HPDE6-E6E7 (cell line): ENCODE measurements at regions not wholly inside any gene's neighbourhood (a gene's known extent, or its start where the extent isn't known, plus 50 kb on each side); places are given as distances from the start of the nearest gene placed in this dataset.

Experiments
- DNase-seq: peaks from one replicate; pipeline ENCODE4 v3.0.0; 2011; ENCODE audit warnings: missing footprints; ENCODE audit errors: extremely low spot score

DNA sequence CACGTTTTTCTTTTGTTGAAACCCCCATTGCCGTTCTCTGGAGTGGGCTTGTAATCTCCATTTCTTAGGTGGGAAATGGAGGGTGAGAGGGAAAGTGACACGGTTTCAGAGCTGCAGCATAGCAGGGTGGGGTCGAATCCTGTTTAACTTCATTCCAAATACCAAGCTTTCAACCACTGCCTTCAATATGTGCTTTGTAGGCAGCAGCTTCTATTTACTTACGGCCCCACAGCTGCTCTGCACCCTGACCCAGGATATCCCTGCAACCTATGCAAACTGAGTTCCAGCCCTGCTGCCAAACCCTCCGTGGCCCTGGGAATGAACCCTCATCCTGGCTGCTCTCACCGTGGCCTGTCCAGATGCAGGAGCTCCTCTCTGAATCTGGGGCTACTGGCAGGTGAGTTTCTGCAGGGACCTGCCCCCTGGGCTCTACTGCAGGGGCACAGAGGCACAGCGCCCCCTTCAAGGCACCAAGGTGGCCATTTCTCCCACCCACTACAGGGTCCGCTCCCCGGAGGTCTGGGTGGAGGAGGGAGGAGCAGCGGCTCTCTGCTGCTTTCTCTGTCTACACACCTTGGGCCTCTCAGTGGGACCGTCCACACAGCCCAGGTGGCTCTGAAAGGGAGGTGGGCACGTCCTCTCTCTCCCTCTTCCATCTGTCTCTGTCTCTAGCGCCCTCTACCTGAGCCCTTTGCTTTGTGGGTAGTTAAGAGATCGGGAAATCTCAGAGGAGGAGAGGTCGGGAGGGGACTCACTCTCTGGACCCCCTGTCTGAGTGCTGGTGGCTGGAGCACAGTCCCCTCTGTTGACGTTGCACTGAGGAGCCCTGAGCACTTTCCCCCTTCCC is 279.1 kb downstream of the BRD1 start:
- DNase-seq: no peak

DNA sequence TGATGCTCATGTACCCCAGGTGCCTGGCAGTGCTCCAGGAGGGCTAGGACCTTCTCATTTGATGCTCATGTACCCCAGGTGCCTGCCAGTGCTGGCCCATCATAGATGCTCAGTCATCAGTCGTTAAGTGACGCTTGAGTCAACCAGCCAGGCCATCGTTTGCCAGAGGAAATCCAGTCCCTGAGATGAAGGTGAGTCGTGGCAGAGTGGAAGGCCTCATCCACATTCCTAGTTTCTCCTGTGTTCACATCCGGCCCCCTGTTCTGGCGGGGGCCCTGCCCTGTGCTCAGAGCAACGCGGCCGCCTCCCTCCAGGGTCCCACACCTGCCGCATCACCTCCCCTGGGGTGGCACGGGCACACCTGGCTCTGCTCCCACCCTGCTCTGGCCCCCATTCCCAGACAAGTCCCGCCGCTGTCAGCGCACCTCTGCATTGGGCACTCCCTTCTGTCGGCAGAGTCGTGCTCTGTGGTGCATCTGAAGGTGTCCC is 279.9 kb downstream of the BRD1 start:
- no peak for DNase-seq

DNA sequence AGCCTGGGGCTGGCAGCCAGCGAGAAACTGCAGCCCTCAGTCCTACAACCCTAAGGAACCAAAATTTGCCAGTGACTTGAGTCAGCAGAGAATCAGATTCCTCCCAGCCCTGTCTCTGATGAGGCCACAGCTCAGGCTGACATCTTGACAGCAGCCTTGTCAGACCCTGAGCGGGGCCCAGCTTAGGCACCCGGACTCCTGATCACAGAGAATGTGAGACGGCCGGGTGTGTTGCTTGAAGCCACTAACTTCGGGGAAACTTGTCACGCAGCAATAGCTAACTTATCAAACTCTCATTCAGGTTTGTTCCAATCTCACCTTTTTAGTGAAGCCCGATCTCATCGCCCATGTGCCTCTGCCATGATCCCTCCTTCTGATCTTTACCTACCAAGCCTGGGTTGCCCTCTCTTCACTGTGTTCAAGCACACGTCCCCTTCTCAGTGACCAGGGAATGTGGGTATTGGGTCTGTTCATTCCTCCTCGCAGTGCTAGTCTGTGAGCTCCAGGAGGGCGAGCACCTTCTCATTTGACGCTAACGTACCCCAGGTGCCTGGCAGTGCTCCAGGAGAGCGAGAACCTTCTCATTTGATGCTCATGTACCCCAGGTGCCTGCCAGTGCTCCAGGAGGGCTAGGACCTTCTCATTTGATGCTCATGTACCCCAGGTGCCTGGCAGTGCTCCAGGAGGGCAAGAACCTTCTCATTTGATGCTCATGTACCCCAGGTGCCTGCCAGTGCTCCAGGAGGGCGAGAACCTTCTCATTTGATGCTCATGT is 280.7 kb downstream of the BRD1 start:
- DNase-seq: no peak

DNA sequence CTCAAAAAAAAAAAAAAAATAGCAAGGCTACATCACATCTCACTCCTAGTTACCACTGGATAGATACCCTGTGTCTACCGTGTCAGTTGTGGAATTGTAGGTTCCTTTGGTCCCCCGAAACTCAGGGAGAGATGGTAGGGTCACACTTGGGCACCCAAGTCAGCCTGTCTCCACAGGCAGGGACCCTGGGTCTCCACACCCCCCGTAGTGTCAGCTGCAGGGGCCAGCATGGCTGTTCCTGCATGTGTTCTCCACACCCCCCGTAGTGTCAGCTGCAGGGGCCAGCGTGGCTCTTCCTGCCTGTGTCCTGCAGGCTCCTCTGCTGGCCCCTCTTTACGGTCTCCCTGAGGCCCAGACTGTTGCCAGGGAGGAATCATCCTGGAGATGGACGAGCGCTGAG is 282.1 kb downstream of the BRD1 start:
- DNase-seq: no peak

DNA sequence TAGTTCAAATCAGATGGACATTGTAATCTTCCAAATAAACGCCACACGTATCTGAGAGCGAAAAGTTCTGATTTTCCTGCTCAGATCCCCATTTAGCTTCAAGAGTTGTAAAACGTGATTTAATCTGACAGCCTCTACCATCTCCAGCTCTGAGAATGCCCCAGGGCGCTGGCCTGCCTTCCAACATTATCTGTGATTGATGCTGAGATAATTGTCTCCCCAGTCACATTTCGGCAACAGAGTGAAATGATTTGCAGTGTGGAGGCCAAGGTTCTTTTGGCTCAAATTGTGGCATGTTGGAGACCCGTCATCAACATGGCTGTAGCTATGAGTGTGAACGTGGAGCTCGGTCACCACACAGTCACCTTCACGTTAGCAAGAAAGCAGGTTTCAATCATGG is 283.4 kb downstream of the BRD1 start:
- DNase-seq: no peak

DNA sequence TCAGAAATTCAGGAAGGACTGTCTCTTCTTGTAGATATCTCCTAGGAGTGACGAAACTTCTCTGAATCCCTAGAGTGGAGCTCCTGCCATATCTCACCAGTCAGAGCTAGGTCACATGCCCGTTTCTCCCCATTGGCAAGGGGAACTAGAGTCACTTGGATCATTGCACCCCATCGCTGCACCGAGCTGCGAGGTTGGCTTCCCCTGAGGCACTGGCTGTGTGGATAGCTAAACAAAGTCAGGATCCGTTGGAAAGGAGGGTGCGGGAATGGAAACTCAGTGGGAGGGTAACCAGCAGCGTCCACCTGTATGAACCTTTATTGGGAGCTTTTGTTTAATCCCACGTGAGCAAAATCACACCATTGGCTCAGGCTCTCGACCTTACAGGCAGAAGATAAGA is 283.8 kb downstream of the BRD1 start:
- no peak for DNase-seq

DNA sequence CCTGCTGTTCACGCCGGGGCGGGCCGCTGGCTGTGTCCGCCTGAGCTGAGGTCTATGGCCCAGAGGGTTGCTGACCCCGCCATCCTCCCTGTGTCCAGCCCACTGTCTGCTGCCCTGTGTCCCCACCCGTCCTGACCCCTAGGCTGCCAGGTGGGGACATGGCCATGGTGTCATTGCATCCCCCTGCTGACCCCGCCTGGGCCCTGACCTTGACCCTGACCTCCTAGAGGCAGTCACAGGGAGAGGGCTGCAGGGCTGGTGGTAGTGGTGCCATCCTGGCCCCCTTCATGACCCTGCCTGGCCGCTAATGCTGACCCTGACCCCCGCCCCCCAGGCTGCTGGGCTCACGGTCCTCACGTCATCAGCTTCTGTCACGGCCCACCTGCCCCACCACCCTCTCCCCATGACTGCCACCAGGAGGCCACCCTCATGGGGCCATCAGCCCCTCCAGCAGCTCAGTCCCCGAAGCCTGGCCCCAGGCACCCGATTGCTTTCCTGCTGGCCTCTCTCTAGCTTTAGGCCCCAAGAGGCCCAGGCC is 285.9 kb downstream of the BRD1 start:
- DNase-seq: no peak

DNA sequence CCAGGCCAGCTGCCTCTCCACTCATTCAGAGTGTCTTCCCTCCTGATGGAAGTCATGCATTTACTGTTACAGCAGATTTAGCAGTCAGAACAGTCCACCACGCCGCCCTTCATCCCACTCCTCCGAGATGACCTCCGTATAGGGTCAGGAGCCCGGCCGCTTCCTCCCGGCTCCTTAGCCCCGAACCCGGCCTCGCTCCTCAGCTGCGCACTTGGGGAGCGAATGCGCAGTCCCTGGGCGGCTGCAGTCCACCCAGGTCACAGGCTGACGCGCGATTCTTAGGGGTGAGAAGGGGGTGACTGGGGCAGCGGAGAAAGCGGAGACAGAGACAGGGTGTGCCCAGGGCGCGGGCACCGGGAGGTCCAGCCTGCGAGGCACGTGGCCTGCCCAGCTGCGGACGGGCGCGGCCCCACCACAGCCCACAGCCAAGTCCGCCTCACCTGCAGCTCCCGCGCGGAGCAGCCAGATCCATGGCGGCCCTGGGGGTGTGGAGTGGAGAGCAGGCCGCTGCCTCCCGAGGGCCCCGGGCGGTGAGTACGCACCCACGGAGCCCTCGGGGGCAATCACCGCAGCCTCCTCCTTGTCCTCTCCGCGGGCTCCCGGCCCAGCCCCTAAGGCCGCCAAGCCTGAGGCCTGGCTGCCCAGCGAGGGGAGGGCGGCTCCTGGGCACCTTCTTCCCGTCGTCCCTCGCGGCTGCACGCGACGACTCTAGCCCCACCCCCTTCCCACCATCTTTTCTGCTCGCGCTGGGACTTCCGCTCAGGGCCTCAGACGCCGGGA is 286.6 kb downstream of the BRD1 start:
- no peak for DNase-seq

DNA sequence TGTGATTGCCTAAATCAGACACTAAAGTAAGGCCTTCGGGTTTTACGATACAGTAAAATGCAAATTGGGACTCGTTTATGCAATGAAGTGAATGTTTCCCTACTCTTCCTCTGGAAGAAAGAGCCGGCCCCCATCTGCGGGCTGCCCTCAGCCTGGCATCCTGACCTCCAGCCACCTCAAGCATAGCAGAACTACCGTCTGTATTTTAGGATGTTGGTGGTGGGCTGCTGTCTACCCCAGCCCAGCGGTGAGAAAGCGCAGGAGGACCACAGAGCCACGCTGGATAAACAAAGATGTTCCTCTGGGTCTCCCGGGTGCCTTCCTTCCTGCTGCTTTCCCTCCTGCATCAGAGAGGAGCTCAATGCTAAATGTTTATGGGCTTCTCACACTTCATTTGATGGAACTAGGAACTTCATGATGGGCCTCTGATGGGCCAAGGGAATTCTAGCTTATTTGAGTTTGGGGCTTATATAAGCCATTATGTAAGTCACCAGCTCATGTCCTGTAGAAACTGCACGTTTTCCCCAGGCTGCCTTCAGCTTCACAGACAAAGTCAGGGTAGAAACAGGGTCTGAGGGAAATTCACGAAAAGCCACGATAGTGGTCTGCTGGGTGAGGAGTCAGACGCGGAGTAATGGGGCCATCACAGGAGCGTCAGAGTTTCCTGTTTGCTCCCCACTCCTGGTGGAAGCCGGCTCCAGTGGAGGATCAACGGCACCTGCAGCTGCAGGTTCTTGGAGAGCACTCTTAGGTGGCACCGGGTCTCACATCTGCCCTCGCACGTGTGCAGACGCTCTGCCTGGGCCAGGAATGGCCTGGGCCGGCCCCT is 287.4 kb downstream of the BRD1 start:
- DNase-seq: no peak

DNA sequence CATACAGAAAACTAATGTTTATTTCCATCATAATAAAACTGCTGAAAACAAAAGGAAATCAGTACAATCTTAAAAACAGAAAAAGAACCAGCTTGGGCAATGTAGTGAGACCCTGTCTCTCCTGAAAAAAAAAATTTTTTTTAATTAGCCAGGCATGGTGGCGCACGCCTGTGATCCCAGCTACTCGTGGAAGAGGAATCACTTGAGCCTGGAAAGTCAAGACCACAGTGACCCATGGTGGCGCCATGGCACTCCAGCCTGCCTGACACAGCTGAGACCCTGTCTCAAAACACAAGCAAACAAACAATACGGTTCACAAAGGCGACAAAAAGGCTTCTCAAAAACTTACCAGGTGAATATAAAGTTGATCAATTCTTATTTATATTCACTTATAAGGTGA is 289.7 kb downstream of the BRD1 start:
- no peak for DNase-seq

DNA sequence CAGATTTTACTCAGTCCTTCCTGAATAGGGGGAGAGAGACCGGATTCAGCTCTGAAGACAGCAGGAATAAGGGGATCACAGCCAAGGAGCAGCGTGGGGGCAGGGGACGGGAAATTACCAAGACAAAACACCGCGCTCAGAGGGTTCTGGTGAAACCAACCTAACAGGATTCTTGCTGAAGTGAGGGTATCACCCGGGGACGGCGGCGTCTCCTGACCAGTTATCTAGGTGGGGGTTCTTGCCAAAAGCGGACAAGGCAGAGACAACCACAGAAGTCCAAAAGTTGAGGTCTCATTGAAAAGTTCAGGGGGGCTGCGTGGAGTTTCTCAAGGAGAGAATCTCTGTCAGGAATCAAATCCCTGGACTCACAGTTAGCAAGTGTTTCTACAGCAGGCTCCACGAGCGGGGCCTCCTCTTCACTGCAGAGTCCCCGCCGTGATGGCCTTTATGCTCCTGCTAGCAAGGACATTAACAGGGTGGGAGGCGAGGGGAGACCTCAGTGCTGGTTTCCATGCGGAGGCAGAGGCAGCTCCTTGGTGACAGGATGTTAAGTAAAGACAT is 291.0 kb downstream of the BRD1 start:
- no peak for DNase-seq

DNA sequence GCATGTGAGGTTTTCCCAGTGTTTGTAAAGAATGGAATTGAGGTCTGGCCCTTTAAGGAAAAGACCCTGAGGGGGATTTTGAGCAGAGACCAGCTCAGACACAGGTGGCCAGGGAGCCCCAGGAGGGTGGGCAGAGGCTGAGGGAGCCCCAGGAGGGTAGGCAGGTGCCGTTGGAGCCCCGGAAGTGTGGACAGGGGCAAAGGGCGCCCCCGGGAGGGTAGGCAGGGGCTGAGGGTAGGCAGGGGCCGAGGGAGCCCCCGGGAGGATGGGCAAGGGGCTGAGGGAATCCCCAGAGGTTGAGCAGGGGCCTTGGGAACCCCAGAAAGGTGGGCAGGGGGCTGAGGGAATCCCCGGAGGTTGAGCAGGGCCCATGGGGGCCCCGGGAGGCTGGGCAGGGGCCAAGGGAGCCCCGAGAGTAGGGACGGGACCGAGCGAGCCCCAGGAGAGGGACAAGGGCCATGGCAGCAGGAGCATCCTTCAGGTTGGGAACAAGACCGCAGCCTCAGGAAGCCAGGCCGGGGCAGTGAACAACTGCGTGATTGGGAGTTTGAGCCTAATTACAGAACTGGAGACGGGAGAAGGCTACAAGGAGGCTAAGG is 292.0 kb downstream of the BRD1 start:
- no peak for DNase-seq

DNA sequence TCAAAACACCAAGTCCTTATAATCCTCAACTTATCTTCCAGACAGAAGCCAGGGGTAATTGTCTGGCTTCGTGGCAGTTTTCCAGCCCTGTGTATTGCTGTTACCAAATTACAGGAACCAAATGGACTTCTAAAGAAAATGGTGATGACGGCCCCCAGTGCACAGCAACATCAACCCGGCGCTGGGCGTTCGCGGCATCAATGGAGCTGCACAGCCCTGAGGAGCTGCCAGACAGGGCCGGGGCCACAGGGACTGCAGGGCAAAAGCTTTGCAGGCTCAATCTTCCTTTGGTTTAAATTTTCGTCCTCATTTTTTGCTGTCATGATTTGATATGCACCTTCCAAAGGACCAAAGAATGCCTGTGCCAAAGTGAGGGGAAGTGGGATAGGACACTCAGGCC is 292.5 kb downstream of the BRD1 start:
- no peak for DNase-seq

DNA sequence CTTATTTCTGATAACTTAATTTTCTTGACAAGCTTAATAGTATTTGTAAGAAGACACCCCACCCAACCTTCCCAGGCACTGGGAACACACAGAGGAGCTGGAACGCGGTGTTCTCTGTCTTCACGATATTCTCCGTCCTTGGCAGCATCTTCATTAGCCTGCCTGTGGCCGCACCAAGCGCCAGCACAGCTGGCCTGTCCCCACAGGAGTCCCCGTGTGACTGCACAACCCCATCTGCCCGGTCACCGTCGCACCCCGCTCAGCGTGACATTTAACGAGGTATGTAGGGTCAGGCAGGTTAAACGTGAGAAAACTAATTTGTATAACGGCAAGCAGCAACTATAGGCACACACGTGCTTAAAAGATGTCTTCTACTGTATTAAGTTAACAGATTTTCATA is 293.3 kb downstream of the BRD1 start:
- no peak for DNase-seq

DNA sequence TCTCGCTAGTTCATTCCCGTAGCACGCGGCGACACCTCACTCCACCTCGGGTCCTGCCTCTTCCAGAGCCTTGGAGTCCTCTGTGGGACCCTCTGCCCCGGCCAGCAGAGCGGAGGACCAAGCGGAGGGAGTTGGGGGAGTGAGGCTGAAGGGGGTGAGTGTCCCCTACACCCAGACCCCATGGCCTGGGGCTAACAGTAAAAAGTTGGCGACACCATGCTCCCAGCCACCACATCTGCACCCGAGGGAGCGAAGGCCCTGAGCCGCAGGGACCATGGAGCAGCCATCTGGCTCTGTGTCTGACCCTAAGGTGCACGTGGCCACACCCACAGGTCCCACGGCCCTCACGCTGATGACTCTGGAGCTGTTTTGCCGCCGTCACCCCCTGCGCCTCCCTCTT is 293.8 kb downstream of the BRD1 start:
- DNase-seq: no peak

DNA sequence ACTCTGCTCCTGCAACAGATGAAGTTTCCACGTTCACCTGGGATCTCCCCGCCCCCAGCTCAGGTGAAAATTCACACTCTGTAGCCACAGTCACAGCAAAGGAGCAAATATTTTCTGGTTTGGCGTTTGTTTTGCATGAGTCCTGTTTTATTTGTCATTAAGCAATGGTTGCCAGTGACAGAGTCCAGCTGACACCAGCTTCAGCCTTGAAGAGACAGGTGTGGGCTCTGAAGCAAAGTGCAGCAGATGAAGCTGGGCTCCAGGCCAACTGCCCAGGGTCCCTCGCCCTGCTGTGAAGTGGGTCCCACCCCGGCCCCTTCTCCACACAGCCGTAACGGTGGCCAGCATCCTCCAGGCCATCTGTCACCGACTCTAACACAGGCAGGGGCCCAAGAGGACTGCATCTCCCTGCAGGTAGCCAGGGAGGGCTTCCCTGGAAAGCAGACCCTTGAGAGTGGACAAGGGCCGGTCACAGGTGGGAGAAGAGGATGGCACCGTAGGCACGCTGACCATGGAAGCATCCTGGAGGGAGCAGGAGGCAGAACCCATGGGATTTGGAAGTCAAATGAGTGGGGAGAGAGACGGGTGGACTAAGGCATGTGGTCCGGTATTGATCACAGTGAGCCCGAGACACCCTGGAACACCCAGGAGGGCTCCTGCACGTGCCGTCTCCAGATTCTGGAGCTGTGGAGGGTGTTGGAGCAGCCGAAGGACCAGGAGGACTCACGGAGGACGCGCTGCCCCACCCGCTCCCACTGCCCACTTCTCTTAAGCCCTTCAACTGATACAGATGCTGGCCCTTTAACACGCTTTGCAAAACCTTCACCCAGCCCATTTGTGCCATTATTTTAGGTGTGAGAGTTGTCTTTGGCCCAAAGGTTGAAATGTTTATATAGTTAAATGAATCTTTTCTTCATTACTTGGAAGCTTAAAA is 294.5 kb downstream of the BRD1 start:
- DNase-seq: no peak

DNA sequence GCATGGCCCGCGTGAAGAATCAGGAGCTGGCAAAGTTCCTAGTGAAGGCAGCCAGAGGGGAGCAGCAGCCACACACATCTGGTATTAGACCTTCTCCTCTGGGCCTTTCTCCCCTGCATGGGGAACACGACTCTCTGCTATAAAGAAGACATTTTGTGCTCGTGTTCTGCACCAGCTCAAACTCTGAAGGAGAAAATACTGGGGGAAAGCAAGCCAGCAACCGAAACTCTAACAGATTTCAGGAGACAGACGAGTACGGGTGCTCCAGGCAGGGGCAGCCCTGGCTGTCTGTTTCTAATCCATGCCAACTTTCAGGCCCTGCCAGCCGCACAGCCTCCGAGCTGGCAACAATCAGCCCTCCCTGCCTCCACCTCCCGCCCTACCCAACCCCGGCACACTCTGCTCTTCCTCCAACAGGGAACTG is 296.3 kb downstream of the BRD1 start:
- DNase-seq: no peak

DNA sequence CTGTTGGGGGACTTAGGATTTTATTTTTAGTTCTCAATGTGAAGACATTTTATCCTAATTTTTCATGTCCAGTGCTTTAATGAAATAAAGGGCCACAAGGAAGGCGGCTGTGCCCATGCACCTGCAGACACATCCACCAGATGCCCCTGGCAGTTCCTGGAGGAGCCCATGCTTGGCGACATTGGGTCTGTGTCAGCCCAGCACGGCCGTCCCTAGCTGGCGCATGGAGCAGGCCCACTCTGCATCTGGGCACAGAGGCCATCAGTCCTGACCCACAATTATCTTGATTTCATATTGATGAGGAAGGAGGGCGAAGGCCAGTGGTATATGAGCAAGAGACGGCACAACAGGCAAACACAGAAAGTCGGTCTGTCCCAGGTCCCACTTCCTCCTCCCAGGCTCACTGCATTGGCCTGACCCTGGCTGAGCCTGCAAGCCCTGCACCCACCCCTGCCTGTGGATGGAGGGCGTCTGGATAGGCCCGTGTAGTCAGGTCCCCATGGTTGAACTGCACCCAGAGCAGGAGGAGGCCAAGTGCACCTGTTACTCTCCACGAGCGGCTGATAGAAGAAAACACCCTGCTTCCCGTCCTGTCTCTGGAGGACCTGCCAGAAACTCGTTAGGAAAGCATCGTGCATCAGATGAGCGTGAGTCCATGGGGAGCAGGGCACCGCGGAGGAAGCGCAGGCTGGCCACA is 296.9 kb downstream of the BRD1 start:
- DNase-seq: no peak

DNA sequence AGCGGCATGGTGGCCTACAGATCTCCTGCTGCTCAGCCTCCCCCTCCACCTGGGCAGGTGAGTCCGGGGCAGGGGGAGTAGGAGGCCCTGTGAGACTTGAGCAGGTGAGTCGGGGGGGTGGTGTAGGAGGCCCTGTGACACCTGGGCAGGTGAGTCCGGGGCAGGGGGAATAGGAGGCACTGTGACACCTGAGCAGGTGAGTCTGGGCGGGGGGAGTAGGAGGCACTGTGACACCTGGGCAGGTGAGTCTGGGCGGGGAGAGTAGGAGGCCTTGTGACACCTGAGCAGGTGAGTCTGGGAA is 299.3 kb downstream of the BRD1 start:
- no peak for DNase-seq
